Thyroid gland (tissue), 4 donors: ENCODE measurements at regions not wholly inside any gene's neighbourhood (a gene's known extent, or its start where the extent isn't known, plus 50 kb on each side); places are given as distances from the start of the nearest gene placed in this dataset.

Experiments used
- CTCF ChIP-seq, 6 experiments: fragments of 200-600 bp in 3 of 6; fragments of 450-650 bp in 3 of 6; sonication (generic) in 3 of 6; IDR thresholded peaks; one replicate each; pipeline ENCODE4 v1.5.1; 2016 to 2019; ENCODE audit warnings: antibody characterized with exemption in 6 of 6, mild to moderate bottlenecking in 2 of 6, inconsistent platforms in 1 of 6, moderate library complexity in 1 of 6
- POLR2A ChIP-seq, 2 donors: fragments of 450-650 bp; IDR thresholded peaks; one replicate each; pipeline ENCODE4 v1.6.1; 2017; ENCODE audit warnings: antibody characterized with exemption in 2 of 2, mild to moderate bottlenecking in 2 of 2, moderate library complexity in 1 of 2

- TF ChIP-seq CTCF (IDR thresholded peaks at IDR 0.05) = no peak
- no peak for TF ChIP-seq POLR2A (IDR thresholded peaks at IDR 0.05)
Observed at GRCh38 chr10:2891770-2892124, 175.6 kb upstream of the PFKP start.
